ENCODE measurements at regions not wholly inside any gene's neighbourhood (a gene's known extent, or its start where the extent isn't known, plus 50 kb on each side); places are given as distances from the start of the nearest gene placed in this dataset.

- no peak for TF ChIP-seq POLR2AphosphoS2 (IDR thresholded peaks at IDR 0.05; ENCODE audit: low read depth, low read length)
- no peak for TF ChIP-seq HCFC1 (IDR thresholded peaks at IDR 0.05; ENCODE audit: low read length)
Observed at GRCh38 chr5:160923411-160923810, 71.4 kb upstream of the ATP10B start (continued).

GRCh38 chr5:160922311-160922710 is 70.3 kb upstream of the ATP10B start:
- ChIA-PET POLR2A (no interaction called here), CTCF (no interaction called here), SMC1A (ENCODE audit: uncharacterized antibody, unreplicated experiment) (interaction anchor here (1.5 kb wide), 1 partner anchor 29 kb away, joined by 4 read pairs; no protein-coding TSS in a partner anchor), RAD21 (ENCODE audit: unreplicated experiment) (no interaction called here)
- no peak overlapping the region for H3K27ac ChIP-seq (ENCODE audit: control insufficient read depth, insufficient read depth)
- FAIRE-seq: no peak
- H3K27me3 ChIP-seq (replicated peaks in 1 of 2; ENCODE audit: control insufficient read depth in 2 of 2, insufficient read depth in 2 of 2, low read length in 1 of 2): no peaks in the 10 kb centered on the region
- H3K9me3 ChIP-seq (replicated peaks; ENCODE audit: control insufficient read depth, insufficient read depth, low read length): no peaks in the 10 kb centered on the region
- ATAC-seq: no peak
- no peak overlapping the region for H2AFZ ChIP-seq (ENCODE audit: control insufficient read depth, low read depth, low read length)
- no peaks in the 10 kb centered on the region for H3K4me1 ChIP-seq (ENCODE audit: control insufficient read depth, insufficient read depth, low read length)
- BruUV-seq (replicated peaks): no TSS peak
- no peak for DNase-seq (ENCODE audit: low read depth, low spot score)
- H3K4me2 ChIP-seq (ENCODE audit: control insufficient read depth, insufficient read depth): no peak overlapping the region
- H3K9ac ChIP-seq (ENCODE audit: control insufficient read depth, insufficient read depth, low read length): no peak overlapping the region
- no peaks in the 10 kb centered on the region for H3K79me2 ChIP-seq (ENCODE audit: control insufficient read depth, insufficient read depth, low read length)
- H3K4me3 ChIP-seq: no peak overlapping the region
- no peaks in the 10 kb centered on the region for H3K36me3 ChIP-seq (ENCODE audit: control insufficient read depth in 2 of 2, insufficient read depth in 2 of 2, low read length in 1 of 2)
- no peaks in the 10 kb centered on the region for H4K20me1 ChIP-seq (ENCODE audit: control insufficient read depth, insufficient read depth)
- intact Hi-C loops (cut with micrococcal nuclease; ENCODE audit: unreplicated experiment): no loop called here
- in situ Hi-C loops (cut with MboI): no loop called here
- WGBS (ENCODE audit: insufficient coverage, insufficient replicate concordance, low lambda C conversion rate, missing lambda C conversion rate): 0% methylated on average over 2 of the region's 2 CpGs
- no peak for TF ChIP-seq ZNF274 (IDR thresholded peaks at IDR 0.05; ENCODE audit: insufficient read depth, insufficient read length)
- TF ChIP-seq HCFC1 (IDR thresholded peaks at IDR 0.05; ENCODE audit: low read length): no peak
- no peak for TF ChIP-seq SMARCA5 (IDR thresholded peaks at IDR 0.05)
- no peak for TF ChIP-seq ZNF217 (IDR thresholded peaks at IDR 0.05)
- TF ChIP-seq ZZZ3 (IDR thresholded peaks at IDR 0.05; ENCODE audit: control insufficient read depth, insufficient read length, low read depth): no peak
- TF ChIP-seq NR2F1 (conservative IDR thresholded peaks at IDR 0.05): no peak
- TF ChIP-seq TCF3 (IDR thresholded peaks at IDR 0.05; ENCODE audit: borderline replicate concordance, insufficient read depth, low read depth, low read length): no peak
- TF ChIP-seq POU2F2 (IDR thresholded peaks at IDR 0.05; ENCODE audit: borderline replicate concordance, low read depth, low read length): no peak
- no peak for TF ChIP-seq BCL3 (IDR thresholded peaks at IDR 0.05; ENCODE audit: borderline replicate concordance, insufficient read depth, low read depth, low read length, poor library complexity, severe bottlenecking)
- TF ChIP-seq RAD21 (IDR thresholded peaks at IDR 0.05; ENCODE audit: insufficient read depth, low read depth, low read length): no peak
- TF ChIP-seq LARP7 (IDR thresholded peaks at IDR 0.05): no peak
- TF ChIP-seq YBX1 (IDR thresholded peaks at IDR 0.05): no peak
- no peak for TF ChIP-seq EP300 (IDR thresholded peaks at IDR 0.05; ENCODE audit: borderline replicate concordance in 1 of 2, control insufficient read depth in 1 of 2, low read depth in 2 of 2, low read length in 2 of 2)
- TF ChIP-seq PAX8 (IDR thresholded peaks at IDR 0.05): no peak
- no peak for TF ChIP-seq E2F8 (IDR thresholded peaks at IDR 0.05; ENCODE audit: low read depth, partially characterized antibody)
- TF ChIP-seq SPI1 (IDR thresholded peaks at IDR 0.05; ENCODE audit: borderline replicate concordance, insufficient read depth, low read depth, low read length): no peak
- no peak for TF ChIP-seq ZNF207 (IDR thresholded peaks at IDR 0.05; ENCODE audit: borderline replicate concordance)

Data from GM12878 (cell line).